ENCODE measurements at regions not wholly inside any gene's neighbourhood (a gene's known extent, or its start where the extent isn't known, plus 50 kb on each side); places are given as distances from the start of the nearest gene placed in this dataset.

DNA sequence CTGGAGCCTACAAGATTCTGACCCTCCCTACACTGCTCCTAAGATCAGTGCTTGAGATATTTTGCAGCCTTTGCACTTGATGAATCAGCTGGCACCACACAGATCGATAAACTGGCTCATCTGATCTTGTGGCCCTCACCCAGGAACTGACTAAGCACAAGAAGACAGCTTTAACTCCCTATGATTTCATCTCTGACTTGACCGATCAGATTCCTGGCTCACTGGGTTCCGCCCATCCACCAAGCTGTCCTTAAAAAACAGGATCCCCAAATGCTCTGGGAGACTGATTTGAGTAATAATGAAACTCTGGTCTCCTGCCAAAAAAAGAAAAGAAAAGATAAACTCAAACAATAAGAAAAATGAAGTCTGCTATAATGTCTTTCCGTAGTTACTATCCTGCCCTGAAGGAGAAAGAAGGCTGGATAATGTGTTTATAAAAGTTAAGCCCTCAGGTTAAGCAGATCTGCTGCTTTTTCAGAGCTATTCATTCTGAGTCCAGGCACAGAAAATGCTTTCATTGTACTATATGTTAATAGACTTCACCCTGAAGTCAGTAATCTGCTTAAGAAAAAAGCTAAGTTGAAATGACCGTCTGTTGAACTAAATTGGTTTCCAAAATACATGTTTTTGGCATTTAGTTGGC, 795.2 kb downstream of the TRIML1 start:
- ChIA-PET CTCF (no interaction called here), POLR2A (no interaction called here)
- in situ Hi-C loops (cut with HindIII; ENCODE audit: low pct_unique_long_range_greater_than_20kb, low sequenced_read_pairs) (no loop called here), intact Hi-C loops (cut with micrococcal nuclease; ENCODE audit: unreplicated experiment) (no loop called here)
- Histone ChIP-seq H3K27me3 (ENCODE audit: control insufficient read depth, insufficient read depth, low read length) (no peaks in the 10 kb centered on the region), H3K4me1 (ENCODE audit: control insufficient read depth, insufficient read depth, low read length) (no peaks in the 10 kb centered on the region), H3K4me3 (ENCODE audit: low read depth in 2 of 2, low read length in 2 of 2) (no peak overlapping the region), H3K9me3 (ENCODE audit: control insufficient read depth, insufficient read depth, low read depth, low read length) (peaks cover 2% of the 10 kb centered on the region; the same call in 1 of the 2 replicates), H3K27ac (ENCODE audit: low read length) (no peak overlapping the region), H3K36me3 (ENCODE audit: control insufficient read depth, insufficient read depth, low read length) (no peaks in the 10 kb centered on the region)
- BruUV-seq (replicated peaks), result no TSS peak
- peak; percentile 46 for DNase-seq (ENCODE audit: low read depth, low spot score)
- no peak for ATAC-seq
- no peak for TF ChIP-seq SIN3A (IDR thresholded peaks at IDR 0.05; ENCODE audit: borderline replicate concordance, insufficient read depth, low read depth, low read length)
- TF ChIP-seq, protein P1, sequence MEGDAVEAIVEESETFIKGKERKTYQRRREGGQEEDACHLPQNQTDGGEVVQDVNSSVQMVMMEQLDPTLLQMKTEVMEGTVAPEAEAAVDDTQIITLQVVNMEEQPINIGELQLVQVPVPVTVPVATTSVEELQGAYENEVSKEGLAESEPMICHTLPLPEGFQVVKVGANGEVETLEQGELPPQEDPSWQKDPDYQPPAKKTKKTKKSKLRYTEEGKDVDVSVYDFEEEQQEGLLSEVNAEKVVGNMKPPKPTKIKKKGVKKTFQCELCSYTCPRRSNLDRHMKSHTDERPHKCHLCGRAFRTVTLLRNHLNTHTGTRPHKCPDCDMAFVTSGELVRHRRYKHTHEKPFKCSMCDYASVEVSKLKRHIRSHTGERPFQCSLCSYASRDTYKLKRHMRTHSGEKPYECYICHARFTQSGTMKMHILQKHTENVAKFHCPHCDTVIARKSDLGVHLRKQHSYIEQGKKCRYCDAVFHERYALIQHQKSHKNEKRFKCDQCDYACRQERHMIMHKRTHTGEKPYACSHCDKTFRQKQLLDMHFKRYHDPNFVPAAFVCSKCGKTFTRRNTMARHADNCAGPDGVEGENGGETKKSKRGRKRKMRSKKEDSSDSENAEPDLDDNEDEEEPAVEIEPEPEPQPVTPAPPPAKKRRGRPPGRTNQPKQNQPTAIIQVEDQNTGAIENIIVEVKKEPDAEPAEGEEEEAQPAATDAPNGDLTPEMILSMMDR (IDR thresholded peaks at IDR 0.05), result no peak
- no peak for TF ChIP-seq POLR2AphosphoS5 (IDR thresholded peaks at IDR 0.05; ENCODE audit: low read depth, low read length)
- TF ChIP-seq TCF7L2 (IDR thresholded peaks at IDR 0.05; ENCODE audit: low read depth, low read length), result no peak
- TF ChIP-seq, protein P2, sequence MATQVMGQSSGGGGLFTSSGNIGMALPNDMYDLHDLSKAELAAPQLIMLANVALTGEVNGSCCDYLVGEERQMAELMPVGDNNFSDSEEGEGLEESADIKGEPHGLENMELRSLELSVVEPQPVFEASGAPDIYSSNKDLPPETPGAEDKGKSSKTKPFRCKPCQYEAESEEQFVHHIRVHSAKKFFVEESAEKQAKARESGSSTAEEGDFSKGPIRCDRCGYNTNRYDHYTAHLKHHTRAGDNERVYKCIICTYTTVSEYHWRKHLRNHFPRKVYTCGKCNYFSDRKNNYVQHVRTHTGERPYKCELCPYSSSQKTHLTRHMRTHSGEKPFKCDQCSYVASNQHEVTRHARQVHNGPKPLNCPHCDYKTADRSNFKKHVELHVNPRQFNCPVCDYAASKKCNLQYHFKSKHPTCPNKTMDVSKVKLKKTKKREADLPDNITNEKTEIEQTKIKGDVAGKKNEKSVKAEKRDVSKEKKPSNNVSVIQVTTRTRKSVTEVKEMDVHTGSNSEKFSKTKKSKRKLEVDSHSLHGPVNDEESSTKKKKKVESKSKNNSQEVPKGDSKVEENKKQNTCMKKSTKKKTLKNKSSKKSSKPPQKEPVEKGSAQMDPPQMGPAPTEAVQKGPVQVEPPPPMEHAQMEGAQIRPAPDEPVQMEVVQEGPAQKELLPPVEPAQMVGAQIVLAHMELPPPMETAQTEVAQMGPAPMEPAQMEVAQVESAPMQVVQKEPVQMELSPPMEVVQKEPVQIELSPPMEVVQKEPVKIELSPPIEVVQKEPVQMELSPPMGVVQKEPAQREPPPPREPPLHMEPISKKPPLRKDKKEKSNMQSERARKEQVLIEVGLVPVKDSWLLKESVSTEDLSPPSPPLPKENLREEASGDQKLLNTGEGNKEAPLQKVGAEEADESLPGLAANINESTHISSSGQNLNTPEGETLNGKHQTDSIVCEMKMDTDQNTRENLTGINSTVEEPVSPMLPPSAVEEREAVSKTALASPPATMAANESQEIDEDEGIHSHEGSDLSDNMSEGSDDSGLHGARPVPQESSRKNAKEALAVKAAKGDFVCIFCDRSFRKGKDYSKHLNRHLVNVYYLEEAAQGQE (IDR thresholded peaks at IDR 0.05; ENCODE audit: insufficient read depth in 1 of 2, low read depth in 2 of 2, low read length in 1 of 2), result no peak

DNA sequence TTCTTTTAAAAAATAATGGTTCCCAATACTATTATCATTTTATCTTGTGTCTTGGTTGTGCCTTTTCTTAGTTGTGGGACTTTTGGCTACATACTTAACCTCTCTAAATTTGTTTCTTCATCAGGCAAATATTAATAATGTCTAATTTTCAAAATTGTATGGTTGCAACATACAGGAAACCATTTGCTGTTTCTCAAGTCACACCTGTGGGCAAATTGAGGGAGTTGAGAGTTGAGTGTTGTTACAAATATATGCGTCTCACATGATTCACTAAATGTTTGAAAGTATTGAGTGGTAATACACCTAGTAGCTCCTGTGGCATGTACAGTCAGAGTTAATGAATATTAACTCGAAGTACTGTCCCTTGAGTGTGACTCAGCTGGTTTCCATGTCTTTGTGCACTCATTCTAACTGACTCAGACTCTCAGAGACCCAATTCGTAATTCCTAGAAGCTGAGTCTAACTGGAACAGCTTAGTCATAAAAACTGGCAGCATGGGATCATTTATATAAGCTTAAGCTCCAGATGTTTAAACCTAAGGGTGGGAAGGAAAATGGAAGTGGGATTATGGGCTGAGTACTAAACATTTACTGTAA, 802.4 kb downstream of the TRIML1 start:
- no TSS peak for BruUV-seq (replicated peaks)
- peak; percentile 82 for ATAC-seq
- CTCF ChIA-PET, result no interaction called here

More for the DNA sequence above, 802.4 kb downstream of the TRIML1 start:
- H3K27ac ChIP-seq (ENCODE audit: low read length), result no peak overlapping the region
- peaks cover 3% of the 10 kb centered on the region; the same call in 1 of the 2 replicates for H3K9me3 ChIP-seq (ENCODE audit: control insufficient read depth, insufficient read depth, low read depth, low read length)
- H3K27me3 ChIP-seq (ENCODE audit: control insufficient read depth, insufficient read depth, low read length), result no peaks in the 10 kb centered on the region
- H3K36me3 ChIP-seq (ENCODE audit: control insufficient read depth, insufficient read depth, low read length), result no peaks in the 10 kb centered on the region
- no peaks in the 10 kb centered on the region for H3K4me1 ChIP-seq (ENCODE audit: control insufficient read depth, insufficient read depth, low read length)
- POLR2A ChIA-PET, result no interaction called here
- in situ Hi-C loops (cut with HindIII; ENCODE audit: low pct_unique_long_range_greater_than_20kb, low sequenced_read_pairs), result no loop called here
- DNase-seq (ENCODE audit: low read depth, low spot score), result peak; percentile 74
- no peak overlapping the region for H3K4me3 ChIP-seq (ENCODE audit: low read depth in 2 of 2, low read length in 2 of 2)
- intact Hi-C loops (cut with micrococcal nuclease; ENCODE audit: unreplicated experiment), result no loop called here
- no peak for TF ChIP-seq TCF7L2 (IDR thresholded peaks at IDR 0.05; ENCODE audit: low read depth, low read length)
- TF ChIP-seq, protein P2 (IDR thresholded peaks at IDR 0.05; ENCODE audit: insufficient read depth in 1 of 2, low read depth in 2 of 2, low read length in 1 of 2), result no peak
- TF ChIP-seq POLR2AphosphoS5 (IDR thresholded peaks at IDR 0.05; ENCODE audit: low read depth, low read length), result no peak
- TF ChIP-seq, protein P1 (IDR thresholded peaks at IDR 0.05), result no peak
- no peak for TF ChIP-seq SIN3A (IDR thresholded peaks at IDR 0.05; ENCODE audit: borderline replicate concordance, insufficient read depth, low read depth, low read length)
